ENCODE measurements at regions not wholly inside any gene's neighbourhood (a gene's known extent, or its start where the extent isn't known, plus 50 kb on each side); places are given as distances from the start of the nearest gene placed in this dataset.

- no peaks in the 10 kb centered on the region for H3K9me3 ChIP-seq (replicated peaks in 1 of 3)
- H3K4me3 ChIP-seq, result no peak overlapping the region
- H3K27me3 ChIP-seq, result no peaks in the 10 kb centered on the region
- no peaks in the 10 kb centered on the region for H3K36me3 ChIP-seq (replicated peaks in 1 of 2)
- H3K27ac ChIP-seq, result no peak overlapping the region
- H3K4me1 ChIP-seq (replicated peaks in 1 of 2), result no peaks in the 10 kb centered on the region
- no peak for DNase-seq
- TF ChIP-seq CTCF (IDR thresholded peaks at IDR 0.05), result no peak
- intact Hi-C loops (cut with DNase I), result no loop called here
These were observed 106.6 kb upstream of the NRSN1 start for GRCh38 chr6:24019393-24019792.

GRCh38 chr6:24019830-24020229 lies 106.2 kb upstream of the NRSN1 start:
- no peaks in the 10 kb centered on the region for H3K27me3 ChIP-seq
- H3K4me1 ChIP-seq (replicated peaks in 1 of 2), result no peaks in the 10 kb centered on the region
- no peaks in the 10 kb centered on the region for H3K36me3 ChIP-seq (replicated peaks in 1 of 2)
- intact Hi-C loops (cut with DNase I), result no loop called here
- H3K9me3 ChIP-seq (replicated peaks in 1 of 3), result no peaks in the 10 kb centered on the region
- H3K4me3 ChIP-seq, result no peak overlapping the region
- WGBS, 4 donors, result 69 to 74% (median 70%) methylated on average over 5 of the region's 5 CpGs
- H3K27ac ChIP-seq, result no peak overlapping the region
- DNase-seq, result no peak
- no peak for TF ChIP-seq CTCF (IDR thresholded peaks at IDR 0.05)
- no peak for TF ChIP-seq POLR2A (IDR thresholded peaks at IDR 0.05)

- Histone ChIP-seq H3K27ac (no peak overlapping the region), H3K4me3 (no peak overlapping the region), H3K36me3 (replicated peaks in 1 of 2) (no peaks in the 10 kb centered on the region), H3K4me1 (replicated peaks in 1 of 2) (no peaks in the 10 kb centered on the region), H3K9me3 (replicated peaks in 1 of 3) (no peaks in the 10 kb centered on the region), H3K27me3 (no peaks in the 10 kb centered on the region)
- DNase-seq, result no peak
- whole genome bisulfite sequencing, 4 donors, result 31 to 44% (median 38%) methylated on average over 1 of the region's 1 CpG
- intact Hi-C loops (cut with DNase I), result no loop called here
- TF ChIP-seq CTCF (IDR thresholded peaks at IDR 0.05), result no peak
These were observed 100.0 kb upstream of the NRSN1 start for GRCh38 chr6:24026050-24026449.

- H3K4me1 ChIP-seq (replicated peaks in 1 of 2), result no peaks in the 10 kb centered on the region
- 68 to 85% (median 72%) methylated on average over 2 of the region's 2 CpGs for WGBS, 4 donors
- intact Hi-C loops (cut with DNase I), result no loop called here
- TF ChIP-seq POLR2A (IDR thresholded peaks at IDR 0.05), result no peak
- no peak for TF ChIP-seq CTCF (IDR thresholded peaks at IDR 0.05)
- H3K9me3 ChIP-seq (replicated peaks in 1 of 3), result no peaks in the 10 kb centered on the region
- no peak overlapping the region for H3K27ac ChIP-seq
- no peaks in the 10 kb centered on the region for H3K27me3 ChIP-seq
- no peak for DNase-seq
- H3K36me3 ChIP-seq (replicated peaks in 1 of 2), result no peaks in the 10 kb centered on the region
- H3K4me3 ChIP-seq, result no peak overlapping the region
These were observed 94.5 kb upstream of the NRSN1 start for GRCh38 chr6:24031496-24031895.
